Parathyroid adenoma (tissue), 2 donors: ENCODE measurements at regions not wholly inside any gene's neighbourhood (a gene's known extent, or its start where the extent isn't known, plus 50 kb on each side); places are given as distances from the start of the nearest gene placed in this dataset.

Experiments
- H2AFZ ChIP-seq: fragments of 300-600 bp; sonication (generic); one replicate; pipeline ENCODE4 v1.7.0; 2017; ENCODE audit warnings: antibody characterized with exemption, mild to moderate bottlenecking
- H3K27ac ChIP-seq: fragments of 300-600 bp; sonication (generic); one replicate; pipeline ENCODE4 v1.7.0; 2017
- H3K27me3 ChIP-seq: fragments of 300-600 bp; sonication (generic); one replicate; pipeline ENCODE4 v1.7.0; 2017; ENCODE audit warnings: low read length; ENCODE audit not compliant: control insufficient read depth, insufficient read depth
- H3K36me3 ChIP-seq: fragments of 300-600 bp; sonication (generic); one replicate; pipeline ENCODE4 v1.7.0; 2017; ENCODE audit warnings: low read length; ENCODE audit not compliant: control insufficient read depth, insufficient read depth
- H3K4me1 ChIP-seq: fragments of 300-600 bp; sonication (generic); one replicate; pipeline ENCODE4 v1.7.0; 2017; ENCODE audit warnings: control low read depth
- H3K4me2 ChIP-seq: fragments of 300-600 bp; sonication (generic); one replicate; pipeline ENCODE4 v1.7.0; 2017; ENCODE audit warnings: low read length
- H3K4me3 ChIP-seq: fragments of 300-600 bp; sonication (generic); one replicate; pipeline ENCODE4 v1.7.0; 2017; ENCODE audit warnings: low read depth, low read length
- H3K79me2 ChIP-seq: fragments of 300-600 bp; sonication (generic); one replicate; pipeline ENCODE4 v1.7.0; 2017; ENCODE audit warnings: control low read depth
- H3K9ac ChIP-seq: fragments of 300-600 bp; sonication (generic); one replicate; pipeline ENCODE4 v1.7.0; 2017; ENCODE audit warnings: mild to moderate bottlenecking
- H3K9me3 ChIP-seq: fragments of 300-600 bp; sonication (generic); one replicate; pipeline ENCODE4 v1.7.0; 2017; ENCODE audit warnings: low read length; ENCODE audit not compliant: control insufficient read depth
- TF ChIP-seq, protein P1 (sequence below): fragments of 300-600 bp; sonication (generic); IDR thresholded peaks from one replicate; pipeline ENCODE4 v1.7.0; 2017; ENCODE audit warnings: antibody characterized with exemption, mild to moderate bottlenecking
- donor health status: primary hyperparathyroidism.

DNA sequence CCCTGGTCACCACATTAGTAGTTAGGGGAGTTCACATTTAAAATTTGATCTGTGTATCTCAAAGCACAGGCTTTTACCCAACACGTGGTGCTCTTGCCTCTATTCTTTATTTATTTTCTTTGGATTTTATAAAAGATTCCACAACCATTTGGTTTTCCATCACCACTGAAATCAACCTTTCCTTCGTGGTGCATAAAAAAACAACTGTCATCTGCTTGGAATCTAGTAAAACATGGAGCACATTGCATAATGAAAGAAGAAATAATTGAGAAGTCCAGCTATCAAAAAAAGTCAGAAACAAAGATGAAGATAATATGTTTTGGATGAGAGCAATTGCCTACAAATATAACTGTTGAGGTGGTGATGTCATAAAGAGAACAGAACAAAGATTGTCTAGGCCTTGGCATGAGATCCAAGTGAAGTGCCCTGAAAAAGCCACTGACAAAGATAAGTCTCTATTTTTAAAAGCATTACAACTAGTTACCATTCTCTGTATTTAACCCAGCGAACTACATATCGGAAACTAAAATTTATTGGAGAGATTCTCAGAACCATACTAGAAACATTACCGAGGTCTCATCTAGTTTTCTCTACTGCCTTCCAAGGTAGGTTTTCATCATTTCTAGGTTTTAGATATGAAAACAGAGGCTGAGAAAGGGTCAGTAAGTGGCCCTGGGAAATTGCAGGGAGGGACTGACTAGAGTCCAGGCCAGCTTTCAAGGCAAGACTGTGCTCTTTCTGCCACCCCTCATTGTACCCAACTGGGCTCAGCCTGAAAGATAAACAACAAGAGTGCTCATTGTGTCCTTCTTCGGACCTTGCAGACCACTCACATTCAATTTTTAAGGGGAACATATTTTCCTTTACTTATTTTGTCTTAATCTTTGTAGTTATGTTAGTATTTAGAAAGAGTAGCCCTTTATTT is 127.3 kb downstream of the MAD2L1 start:
- H3K4me1 ChIP-seq: no peaks in the 10 kb centered on the region
- no peaks in the 10 kb centered on the region for H3K27me3 ChIP-seq
- H3K4me2 ChIP-seq: no peak overlapping the region
- H3K79me2 ChIP-seq: no peaks in the 10 kb centered on the region
- no peaks in the 10 kb centered on the region for H3K36me3 ChIP-seq
- no peak overlapping the region for H2AFZ ChIP-seq
- H3K9ac ChIP-seq: no peak overlapping the region
- TF ChIP-seq, protein P1, sequence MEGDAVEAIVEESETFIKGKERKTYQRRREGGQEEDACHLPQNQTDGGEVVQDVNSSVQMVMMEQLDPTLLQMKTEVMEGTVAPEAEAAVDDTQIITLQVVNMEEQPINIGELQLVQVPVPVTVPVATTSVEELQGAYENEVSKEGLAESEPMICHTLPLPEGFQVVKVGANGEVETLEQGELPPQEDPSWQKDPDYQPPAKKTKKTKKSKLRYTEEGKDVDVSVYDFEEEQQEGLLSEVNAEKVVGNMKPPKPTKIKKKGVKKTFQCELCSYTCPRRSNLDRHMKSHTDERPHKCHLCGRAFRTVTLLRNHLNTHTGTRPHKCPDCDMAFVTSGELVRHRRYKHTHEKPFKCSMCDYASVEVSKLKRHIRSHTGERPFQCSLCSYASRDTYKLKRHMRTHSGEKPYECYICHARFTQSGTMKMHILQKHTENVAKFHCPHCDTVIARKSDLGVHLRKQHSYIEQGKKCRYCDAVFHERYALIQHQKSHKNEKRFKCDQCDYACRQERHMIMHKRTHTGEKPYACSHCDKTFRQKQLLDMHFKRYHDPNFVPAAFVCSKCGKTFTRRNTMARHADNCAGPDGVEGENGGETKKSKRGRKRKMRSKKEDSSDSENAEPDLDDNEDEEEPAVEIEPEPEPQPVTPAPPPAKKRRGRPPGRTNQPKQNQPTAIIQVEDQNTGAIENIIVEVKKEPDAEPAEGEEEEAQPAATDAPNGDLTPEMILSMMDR: no peak
- H3K4me3 ChIP-seq: no peak overlapping the region
- no peaks in the 10 kb centered on the region for H3K9me3 ChIP-seq
- H3K27ac ChIP-seq: no peak overlapping the region

DNA sequence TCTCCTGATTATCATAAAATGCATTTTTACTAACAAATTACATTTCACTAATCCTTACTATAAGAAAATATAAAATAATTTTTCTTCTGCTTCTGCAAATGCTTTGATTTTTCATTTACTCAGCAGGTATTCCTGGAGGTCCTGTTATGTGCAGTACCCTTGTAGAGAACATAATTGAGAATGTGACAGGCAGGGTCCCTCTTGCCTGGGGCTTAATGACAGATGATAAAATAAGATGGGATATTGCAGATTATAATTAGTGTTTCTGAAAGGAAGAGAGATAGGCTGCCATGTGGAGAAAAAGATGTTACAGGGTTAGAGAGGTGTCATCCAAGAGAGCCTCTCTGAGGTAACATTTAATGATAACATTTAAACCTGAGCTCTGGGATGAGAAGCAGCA is 128.9 kb downstream of the MAD2L1 start:
- TF ChIP-seq, protein P1: no peak

DNA sequence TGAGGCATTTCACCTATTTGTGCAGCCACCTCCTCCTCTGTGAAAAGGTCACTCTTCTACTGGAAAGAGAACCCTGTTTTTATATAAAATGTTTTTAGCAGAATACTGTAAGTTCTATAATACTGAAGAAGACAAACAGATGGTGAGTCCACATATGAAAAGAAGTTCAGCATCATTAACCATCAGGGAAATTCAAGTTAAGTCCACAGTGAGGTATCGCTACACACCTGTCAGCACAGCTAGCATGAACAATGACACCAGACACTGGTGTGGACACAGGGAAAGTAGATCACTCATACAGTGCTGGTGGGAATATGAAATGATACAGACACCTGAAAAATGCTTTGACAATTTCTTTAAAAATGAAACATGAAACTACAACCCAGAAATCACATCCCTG is 133.0 kb downstream of the MAD2L1 start:
- no peaks in the 10 kb centered on the region for H3K36me3 ChIP-seq
- H3K27me3 ChIP-seq: no peaks in the 10 kb centered on the region
- no peaks in the 10 kb centered on the region for H3K4me1 ChIP-seq
- H3K4me3 ChIP-seq: no peak overlapping the region
- no peaks in the 10 kb centered on the region for H3K79me2 ChIP-seq
- no peaks in the 10 kb centered on the region for H3K9me3 ChIP-seq
- no peak overlapping the region for H3K4me2 ChIP-seq
- H3K27ac ChIP-seq: no peak overlapping the region
- no peak overlapping the region for H2AFZ ChIP-seq
- no peak overlapping the region for H3K9ac ChIP-seq
- TF ChIP-seq, protein P1: no peak

More for the DNA sequence above, 128.9 kb downstream of the MAD2L1 start:
- Histone ChIP-seq H3K9ac (no peak overlapping the region), H3K4me1 (no peaks in the 10 kb centered on the region), H3K27ac (no peak overlapping the region), H2AFZ (no peak overlapping the region), H3K27me3 (no peaks in the 10 kb centered on the region), H3K4me2 (no peak overlapping the region), H3K9me3 (no peaks in the 10 kb centered on the region), H3K4me3 (no peak overlapping the region), H3K36me3 (no peaks in the 10 kb centered on the region), H3K79me2 (no peaks in the 10 kb centered on the region)

DNA sequence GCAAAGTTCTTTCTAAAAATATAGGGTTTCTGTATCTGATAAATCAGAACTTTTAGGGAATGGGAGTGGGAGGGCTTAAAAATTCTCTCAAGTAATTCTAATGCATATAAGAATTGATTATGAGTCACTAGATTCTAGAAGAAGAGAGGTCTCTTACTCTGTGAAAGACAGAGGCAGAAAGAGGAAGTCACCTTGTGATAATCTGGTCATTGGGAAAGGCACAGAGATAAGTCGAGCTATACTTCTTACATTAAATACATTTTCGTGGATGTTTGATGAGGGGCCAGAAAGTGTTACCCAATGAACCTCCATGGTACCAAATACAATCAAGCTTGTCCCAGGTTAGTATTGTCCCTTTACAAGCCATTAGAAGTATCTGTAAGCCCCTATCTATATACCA is 134.4 kb downstream of the MAD2L1 start:
- Histone ChIP-seq H3K36me3 (no peaks in the 10 kb centered on the region), H3K4me1 (no peaks in the 10 kb centered on the region), H3K9ac (no peak overlapping the region), H3K79me2 (no peaks in the 10 kb centered on the region), H3K4me3 (no peak overlapping the region), H3K27ac (no peak overlapping the region), H3K27me3 (no peaks in the 10 kb centered on the region), H2AFZ (no peak overlapping the region), H3K9me3 (no peaks in the 10 kb centered on the region), H3K4me2 (no peak overlapping the region)
- TF ChIP-seq, protein P1: no peak

DNA sequence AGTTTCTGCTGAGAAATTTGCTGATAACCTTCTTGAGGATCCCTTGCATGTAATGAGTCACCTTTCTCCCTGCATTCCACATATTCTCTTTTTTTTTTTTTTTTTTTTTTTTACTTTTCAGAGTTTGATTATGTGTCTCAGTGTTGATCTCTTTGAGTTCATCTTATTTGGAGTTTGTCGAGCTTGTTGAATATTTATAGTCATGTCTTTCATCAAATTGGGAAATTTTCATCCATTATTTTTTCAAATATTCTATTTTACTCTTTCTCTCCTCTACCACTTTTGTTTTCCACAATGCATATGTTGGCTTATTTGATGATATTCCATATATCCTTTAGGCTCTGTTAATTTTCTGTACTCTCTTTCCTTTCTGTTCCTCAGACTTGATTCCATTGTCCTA is 136.1 kb downstream of the MAD2L1 start:
- Histone ChIP-seq H2AFZ (no peak overlapping the region), H3K4me1 (no peaks in the 10 kb centered on the region), H3K9me3 (no peaks in the 10 kb centered on the region), H3K27me3 (no peaks in the 10 kb centered on the region), H3K4me3 (no peak overlapping the region), H3K4me2 (no peak overlapping the region), H3K36me3 (no peaks in the 10 kb centered on the region), H3K27ac (no peak overlapping the region), H3K9ac (no peak overlapping the region), H3K79me2 (no peaks in the 10 kb centered on the region)
- TF ChIP-seq, protein P1: no peak
